ENCODE measurements at regions not wholly inside any gene's neighbourhood (a gene's known extent, or its start where the extent isn't known, plus 50 kb on each side); places are given as distances from the start of the nearest gene placed in this dataset.
"Not testable (repeated sequence)": the region's sequence is repeated elsewhere in the genome, so short reads cannot be mapped to it uniquely, and the experiment has no call there.

- no peak overlapping the region for H3K4me3 ChIP-seq (ENCODE audit: control insufficient read depth, low read depth, low read length)
- TF ChIP-seq CTCF (conservative IDR thresholded peaks at IDR 0.05; ENCODE audit: control insufficient read depth, insufficient read depth, low read depth, low read length), result no peak
- no peak for DNase-seq (ENCODE audit: low read depth)
Measured at GRCh38 chr20:53646550-53646949, 52.9 kb upstream of the ZNF217 start.

GRCh38 chr20:53645582-53645897 lies 51.9 kb upstream of the ZNF217 start:
- no peak for DNase-seq (ENCODE audit: low read depth)
- no peak for TF ChIP-seq CTCF (conservative IDR thresholded peaks at IDR 0.05; ENCODE audit: control insufficient read depth, insufficient read depth, low read depth, low read length)
- no peak overlapping the region for H3K4me3 ChIP-seq (ENCODE audit: control insufficient read depth, low read depth, low read length)

GRCh38 chr20:53644108-53644507 lies 50.5 kb upstream of the ZNF217 start:
- not testable (repeated sequence) for DNase-seq (ENCODE audit: low read depth); H3K4me3 ChIP-seq (ENCODE audit: control insufficient read depth, low read depth, low read length)

All from fibroblast of mammary gland (primary cell).